ENCODE measurements at regions not wholly inside any gene's neighbourhood (a gene's known extent, or its start where the extent isn't known, plus 50 kb on each side); places are given as distances from the start of the nearest gene placed in this dataset.

- H3K9me2 ChIP-seq (ENCODE audit: insufficient read depth), result no peaks in the 10 kb centered on the region
- no peak overlapping the region for H3K9ac ChIP-seq (ENCODE audit: low read length)
- RAD21 ChIA-PET (ENCODE audit: low non-redundant PET in 1 of 2, low total read pairs in 2 of 2, uncharacterized antibody in 2 of 2, unreplicated experiment in 2 of 2), result no interaction called here
- H3K36me3 ChIP-seq (ENCODE audit: control insufficient read depth in 1 of 2, insufficient read depth in 2 of 2, low read length in 2 of 2), result no peaks in the 10 kb centered on the region
- peaks cover 5% of the 10 kb centered on the region; the same call in 1 of the 2 replicates for H3K27me3 ChIP-seq (ENCODE audit: insufficient read depth, low read length)
- H3K9me3 ChIP-seq (ENCODE audit: control insufficient read depth in 1 of 2, insufficient read depth in 1 of 2, low read depth in 1 of 2, low read length in 2 of 2), result no peaks in the 10 kb centered on the region
- no peak overlapping the region for H3K4me3 ChIP-seq (replicated peaks in 1 of 2; ENCODE audit: low read depth in 1 of 2, low read length in 2 of 2)
- CTCF ChIA-PET, result interaction anchor here (1.3 kb wide), 1 partner anchor 66 kb away, joined by 4 read pairs; no protein-coding TSS in a partner anchor
- 0 out of 2 replicates have a peak, but pooled peaks have one; percentile 36 for ATAC-seq
- H3K27ac ChIP-seq (ENCODE audit: low read depth, low read length), result no peak overlapping the region
- no TSS peak for BruUV-seq (replicated peaks)
- peak in 1 of 3 experiments; percentile 20; a peak in 1 of 6 replicates for TF ChIP-seq CTCF (IDR thresholded peaks at IDR 0.05 in 2 of 3, conservative IDR thresholded peaks at IDR 0.05 in 1 of 3; ENCODE audit: borderline replicate concordance in 1 of 3, insufficient read depth in 1 of 3, low read depth in 2 of 3, low read length in 2 of 3)
- TF ChIP-seq ZBTB33 (IDR thresholded peaks at IDR 0.05; ENCODE audit: extremely low read depth, insufficient replicate concordance, low read length), result no peak
- TF ChIP-seq ATF3 (IDR thresholded peaks at IDR 0.05), result no peak
- no peaks in the 10 kb centered on the region for H4K20me1 ChIP-seq (ENCODE audit: insufficient read depth)
- POLR2A ChIA-PET, result no interaction called here
- no peaks in the 10 kb centered on the region for H3K79me2 ChIP-seq (ENCODE audit: insufficient read depth, low read length)
- intact Hi-C loops (cut with micrococcal nuclease), result no loop called here
- DNase-seq (ENCODE audit: low read depth, low spot score), result no peak
- H3K4me2 ChIP-seq (ENCODE audit: low read length), result no peak overlapping the region
- no peak overlapping the region for H2AFZ ChIP-seq (ENCODE audit: low read depth, low read length, poor library complexity, severe bottlenecking)
- no peaks in the 10 kb centered on the region for H3K4me1 ChIP-seq (ENCODE audit: control insufficient read depth in 1 of 2, insufficient read depth in 2 of 2, low read length in 2 of 2)
Measured at GRCh38 chr2:164126960-164127660, 391.3 kb upstream of the FIGN start.
